Thyroid gland (tissue), 4 donors: ENCODE measurements at regions not wholly inside any gene's neighbourhood (a gene's known extent, or its start where the extent isn't known, plus 50 kb on each side); places are given as distances from the start of the nearest gene placed in this dataset.

Source experiments
- POLR2A ChIP-seq, 2 donors: fragments of 450-650 bp; IDR thresholded peaks; one replicate each; pipeline ENCODE4 v1.6.1; 2017; ENCODE audit warnings: antibody characterized with exemption in 2 of 2, mild to moderate bottlenecking in 2 of 2, moderate library complexity in 1 of 2
- TF ChIP-seq, protein P1 (sequence below), 6 experiments: fragments of 200-600 bp in 3 of 6; fragments of 450-650 bp in 3 of 6; sonication (generic) in 3 of 6; IDR thresholded peaks; one replicate each; pipeline ENCODE4 v1.5.1; 2016 to 2019; ENCODE audit warnings: antibody characterized with exemption in 6 of 6, mild to moderate bottlenecking in 2 of 6, inconsistent platforms in 1 of 6, moderate library complexity in 1 of 6

DNA sequence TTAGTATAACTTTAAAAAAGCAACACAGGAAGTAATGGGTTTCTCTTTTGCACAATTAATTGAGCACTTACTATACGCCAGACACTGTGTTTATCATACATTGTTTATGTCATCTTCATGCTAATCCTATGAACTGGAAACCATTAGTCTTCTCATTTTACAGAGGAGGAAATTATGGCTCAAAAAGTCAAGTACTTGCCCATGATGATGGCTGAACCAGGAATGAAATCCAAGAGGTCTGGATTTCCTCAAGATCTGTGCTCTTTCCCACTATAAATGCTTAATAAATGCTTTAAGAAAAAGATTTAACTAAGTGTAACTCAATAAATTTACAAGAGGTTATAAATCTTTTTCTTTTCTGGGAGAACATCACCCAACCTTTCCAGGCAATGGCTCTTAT, 303.7 kb upstream of the RRP15 start:
- TF ChIP-seq POLR2A (IDR thresholded peaks at IDR 0.05) = no peak
- TF ChIP-seq, protein P1, sequence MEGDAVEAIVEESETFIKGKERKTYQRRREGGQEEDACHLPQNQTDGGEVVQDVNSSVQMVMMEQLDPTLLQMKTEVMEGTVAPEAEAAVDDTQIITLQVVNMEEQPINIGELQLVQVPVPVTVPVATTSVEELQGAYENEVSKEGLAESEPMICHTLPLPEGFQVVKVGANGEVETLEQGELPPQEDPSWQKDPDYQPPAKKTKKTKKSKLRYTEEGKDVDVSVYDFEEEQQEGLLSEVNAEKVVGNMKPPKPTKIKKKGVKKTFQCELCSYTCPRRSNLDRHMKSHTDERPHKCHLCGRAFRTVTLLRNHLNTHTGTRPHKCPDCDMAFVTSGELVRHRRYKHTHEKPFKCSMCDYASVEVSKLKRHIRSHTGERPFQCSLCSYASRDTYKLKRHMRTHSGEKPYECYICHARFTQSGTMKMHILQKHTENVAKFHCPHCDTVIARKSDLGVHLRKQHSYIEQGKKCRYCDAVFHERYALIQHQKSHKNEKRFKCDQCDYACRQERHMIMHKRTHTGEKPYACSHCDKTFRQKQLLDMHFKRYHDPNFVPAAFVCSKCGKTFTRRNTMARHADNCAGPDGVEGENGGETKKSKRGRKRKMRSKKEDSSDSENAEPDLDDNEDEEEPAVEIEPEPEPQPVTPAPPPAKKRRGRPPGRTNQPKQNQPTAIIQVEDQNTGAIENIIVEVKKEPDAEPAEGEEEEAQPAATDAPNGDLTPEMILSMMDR (IDR thresholded peaks at IDR 0.05) = no peak
